Prostate gland (tissue), 2 donors: ENCODE measurements at regions not wholly inside any gene's neighbourhood (a gene's known extent, or its start where the extent isn't known, plus 50 kb on each side); places are given as distances from the start of the nearest gene placed in this dataset.

Source experiments
- POLR2AphosphoS5 ChIP-seq: sonication (generic); formaldehyde crosslinking; IDR thresholded peaks from one replicate; pipeline ENCODE4 v1.6.1; 2017; ENCODE audit warnings: antibody characterized with exemption
- TF ChIP-seq, protein P1 (sequence below), 4 experiments: fragments of 200-600 bp in 2 of 4; fragments of 450-650 bp in 2 of 4; sonication (generic) in 2 of 4; IDR thresholded peaks; 1 replicate in 3 of 4; 2 replicates in 1 of 4; pipeline ENCODE4 v1.5.1; 2016 to 2019; ENCODE audit warnings: antibody characterized with exemption in 4 of 4, mild to moderate bottlenecking in 2 of 4, moderate library complexity in 2 of 4

DNA sequence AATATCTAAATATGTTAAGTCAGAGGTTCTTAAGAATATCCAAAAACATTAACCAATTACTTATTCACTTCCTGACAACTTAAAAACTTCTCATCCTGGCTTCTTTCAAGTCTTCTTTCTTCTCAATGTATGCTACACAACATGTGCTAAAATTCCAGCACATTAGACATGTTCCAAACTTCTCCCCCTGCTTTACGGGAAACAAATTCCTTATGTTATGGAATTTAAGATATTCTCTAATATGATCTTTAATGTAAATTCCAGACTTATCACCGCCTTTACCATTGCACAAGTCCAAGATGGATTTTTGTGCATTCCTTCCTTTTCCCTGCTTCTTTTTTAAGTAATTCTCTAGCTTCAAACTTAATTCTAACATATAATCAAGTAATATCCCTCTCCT, 964.5 kb upstream of the CHORDC1 start:
- TF ChIP-seq, protein P1, sequence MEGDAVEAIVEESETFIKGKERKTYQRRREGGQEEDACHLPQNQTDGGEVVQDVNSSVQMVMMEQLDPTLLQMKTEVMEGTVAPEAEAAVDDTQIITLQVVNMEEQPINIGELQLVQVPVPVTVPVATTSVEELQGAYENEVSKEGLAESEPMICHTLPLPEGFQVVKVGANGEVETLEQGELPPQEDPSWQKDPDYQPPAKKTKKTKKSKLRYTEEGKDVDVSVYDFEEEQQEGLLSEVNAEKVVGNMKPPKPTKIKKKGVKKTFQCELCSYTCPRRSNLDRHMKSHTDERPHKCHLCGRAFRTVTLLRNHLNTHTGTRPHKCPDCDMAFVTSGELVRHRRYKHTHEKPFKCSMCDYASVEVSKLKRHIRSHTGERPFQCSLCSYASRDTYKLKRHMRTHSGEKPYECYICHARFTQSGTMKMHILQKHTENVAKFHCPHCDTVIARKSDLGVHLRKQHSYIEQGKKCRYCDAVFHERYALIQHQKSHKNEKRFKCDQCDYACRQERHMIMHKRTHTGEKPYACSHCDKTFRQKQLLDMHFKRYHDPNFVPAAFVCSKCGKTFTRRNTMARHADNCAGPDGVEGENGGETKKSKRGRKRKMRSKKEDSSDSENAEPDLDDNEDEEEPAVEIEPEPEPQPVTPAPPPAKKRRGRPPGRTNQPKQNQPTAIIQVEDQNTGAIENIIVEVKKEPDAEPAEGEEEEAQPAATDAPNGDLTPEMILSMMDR (IDR thresholded peaks at IDR 0.05): no peak
- no peak for TF ChIP-seq POLR2AphosphoS5
